ENCODE measurements at regions not wholly inside any gene's neighbourhood (a gene's known extent, or its start where the extent isn't known, plus 50 kb on each side); places are given as distances from the start of the nearest gene placed in this dataset.

GRCh38 chr2:128534688-128535392 lies 216.2 kb upstream of the HS6ST1 start:
- Histone ChIP-seq H3K4me3 (no peak overlapping the region), H3K4me1 (peaks cover 11% of the 10 kb centered on the region), H3K27me3 (no peaks in the 10 kb centered on the region), H3K36me3 (ENCODE audit: low read depth, missing control alignments) (no peaks in the 10 kb centered on the region), H3K9me3 (no peaks in the 10 kb centered on the region), H3K27ac (no peak overlapping the region)
- 48 to 60% methylated on average over 4 of the region's 4 CpGs for WGBS, 2 donors
- intact Hi-C loops (cut with DNase I; ENCODE audit: low total_unique reads) = no loop called here
- TF ChIP-seq POLR2A (IDR thresholded peaks at IDR 0.05) (no peak), CTCF (IDR thresholded peaks at IDR 0.05) (no peak)
- peak; percentile 77 for DNase-seq

- Histone ChIP-seq H3K9me3 (no peaks in the 10 kb centered on the region), H3K4me1 (peaks cover 11% of the 10 kb centered on the region), H3K4me3 (no peak overlapping the region), H3K27ac (peak overlapping the region in 1 of 2 donors; percentile 39), H3K27me3 (no peaks in the 10 kb centered on the region), H3K36me3 (ENCODE audit: low read depth, missing control alignments) (no peaks in the 10 kb centered on the region)
- TF ChIP-seq POLR2A (IDR thresholded peaks at IDR 0.05) (no peak), CTCF (IDR thresholded peaks at IDR 0.05) (no peak)
- intact Hi-C loops (cut with DNase I; ENCODE audit: low total_unique reads) = no loop called here
- DNase-seq = no peak
- 82 to 89% methylated on average over 8 of the region's 8 CpGs for WGBS, 2 donors
Observed at GRCh38 chr2:128535953-128536352, 217.3 kb upstream of the HS6ST1 start.

GRCh38 chr2:128536925-128537620 lies 218.4 kb upstream of the HS6ST1 start:
- TF ChIP-seq POLR2A (IDR thresholded peaks at IDR 0.05) = no peak
- no peak for TF ChIP-seq CTCF (IDR thresholded peaks at IDR 0.05)
- 80 to 90% methylated on average over 14 of the region's 14 CpGs for WGBS, 2 donors
- no peaks in the 10 kb centered on the region for H3K9me3 ChIP-seq
- peak overlapping the region in 1 of 2 donors; percentile 45 for H3K27ac ChIP-seq
- H3K4me1 ChIP-seq = peaks cover 11% of the 10 kb centered on the region
- no peaks in the 10 kb centered on the region for H3K36me3 ChIP-seq (ENCODE audit: low read depth, missing control alignments)
- no peak for DNase-seq
- H3K27me3 ChIP-seq = no peaks in the 10 kb centered on the region
- intact Hi-C loops (cut with DNase I; ENCODE audit: low total_unique reads) = no loop called here
- no peak overlapping the region for H3K4me3 ChIP-seq

GRCh38 chr2:128537646-128538045 lies 219.0 kb upstream of the HS6ST1 start:
- no peak for DNase-seq
- TF ChIP-seq CTCF (IDR thresholded peaks at IDR 0.05) (no peak), POLR2A (IDR thresholded peaks at IDR 0.05) (no peak)
- Histone ChIP-seq H3K4me3 (no peak overlapping the region), H3K4me1 (peaks cover 11% of the 10 kb centered on the region), H3K27ac (no peak overlapping the region), H3K27me3 (no peaks in the 10 kb centered on the region), H3K36me3 (ENCODE audit: low read depth, missing control alignments) (no peaks in the 10 kb centered on the region), H3K9me3 (no peaks in the 10 kb centered on the region)
- intact Hi-C loops (cut with DNase I; ENCODE audit: low total_unique reads) = no loop called here

Data from testis (tissue), 2 donors.